IMR-90 (cell line): ENCODE measurements at regions not wholly inside any gene's neighbourhood (a gene's known extent, or its start where the extent isn't known, plus 50 kb on each side); places are given as distances from the start of the nearest gene placed in this dataset.

Experiments
- ATAC-seq: fragments of 200-7000 bp; cut with Tn5 transposase; 2 replicates; pipeline ENCODE4 v1.9.1; 2020; ENCODE audit warnings: low read depth, mild to moderate bottlenecking, moderate library complexity
- BruUV-seq: library from RNA; stranded (reverse); fragments of 400-500 nt; replicated peaks from 2 replicates; lab custom pipeline; 2021; lab: Mats Ljungman, UMichigan
- CTCF ChIA-PET: fragments of 300-600 bp; formaldehyde crosslinking; extraction: SDS; loops from one replicate; lab custom pipeline; 2021; ENCODE audit warnings: antibody characterized with exemption; lab: Yijun Ruan, JAX
- POLR2A ChIA-PET: fragments of 300-600 bp; sonication (Branson Sonifier 250); formaldehyde crosslinking; loops from one replicate; lab custom pipeline; 2022; ENCODE audit warnings: antibody characterized with exemption; ENCODE audit not compliant: unreplicated experiment; lab: Charles Lee
- DNase-seq: peaks from one replicate; pipeline ENCODE4 v3.0.0; 2013
- H2AFZ ChIP-seq: replicated peaks from 2 replicates; pipeline ENCODE3; 2013; ENCODE audit warnings: low read length, mild to moderate bottlenecking; ENCODE audit not compliant: poor library complexity
- H2AK5ac ChIP-seq: 2 replicates; pipeline ENCODE4 v1.6.1; 2013; ENCODE audit warnings: low read depth, low read length, inconsistent platforms
- H2AK9ac ChIP-seq: replicated peaks from 2 replicates; pipeline ENCODE3; 2013; ENCODE audit warnings: mild to moderate bottlenecking, low read depth, low read length, moderate library complexity; ENCODE audit not compliant: poor library complexity
- H2BK120ac ChIP-seq: 2 replicates; pipeline ENCODE4 v1.6.1; 2013; ENCODE audit warnings: low read depth, low read length, inconsistent platforms
- H2BK15ac ChIP-seq: 3 replicates; pipeline ENCODE4 v1.6.1; 2013; ENCODE audit warnings: low read depth, low read length, inconsistent platforms
- H2BK20ac ChIP-seq: 2 replicates; pipeline ENCODE4 v1.6.1; 2013; ENCODE audit warnings: low read depth, mild to moderate bottlenecking, inconsistent platforms, low read length, moderate library complexity
- H2BK5ac ChIP-seq: 2 replicates; pipeline ENCODE4 v1.6.1; 2013; ENCODE audit warnings: mild to moderate bottlenecking, low read depth, low read length, inconsistent platforms; ENCODE audit not compliant: poor library complexity, severe bottlenecking
- H3K14ac ChIP-seq: replicated peaks from 2 replicates; pipeline ENCODE4 v1.6.1; 2013; ENCODE audit warnings: low read depth, low read length, inconsistent platforms
- H3K18ac ChIP-seq: 2 replicates; pipeline ENCODE4 v1.6.1; 2013; ENCODE audit warnings: low read depth, low read length, control low read depth
- H3K23ac ChIP-seq: 2 replicates; pipeline ENCODE4 v1.6.1; 2013; ENCODE audit warnings: low read depth, low read length, inconsistent platforms
- H3K27ac ChIP-seq: 2 replicates; pipeline ENCODE4 v1.5.1; 2013; ENCODE audit warnings: mild to moderate bottlenecking, control low read depth, low read length; ENCODE audit not compliant: insufficient read depth
- H3K27me3 ChIP-seq: 2 replicates; pipeline ENCODE4 v1.6.1; 2013; ENCODE audit warnings: low read length; ENCODE audit not compliant: control insufficient read depth, insufficient read depth
- H3K36me3 ChIP-seq: 2 replicates; pipeline ENCODE4 v1.6.1; 2013; ENCODE audit warnings: low read length, mixed read lengths; ENCODE audit not compliant: control insufficient read depth, insufficient read depth
- H3K4ac ChIP-seq: 2 replicates; pipeline ENCODE4 v1.6.1; 2013; ENCODE audit warnings: low read depth, low read length, inconsistent platforms
- H3K4me1 ChIP-seq: 2 replicates; pipeline ENCODE4 v1.6.1; 2013; ENCODE audit warnings: low read length, mixed read lengths; ENCODE audit not compliant: control insufficient read depth, insufficient read depth
- H3K4me2 ChIP-seq: 2 replicates; pipeline ENCODE4 v1.6.1; 2013; ENCODE audit warnings: low read depth, mild to moderate bottlenecking, control low read depth, low read length, moderate library complexity
- H3K4me3 ChIP-seq: 2 replicates; pipeline ENCODE4 v1.5.1; 2013; ENCODE audit warnings: low read depth, mild to moderate bottlenecking, control low read depth, low read length, moderate library complexity; ENCODE audit not compliant: insufficient read depth
- H3K56ac ChIP-seq: 2 replicates; pipeline ENCODE4 v1.6.1; 2013; ENCODE audit warnings: low read length, inconsistent platforms; ENCODE audit not compliant: insufficient read depth; ENCODE audit errors: extremely low read depth
- H3K79me1 ChIP-seq, 2 experiments: 2 replicates each; pipeline ENCODE4 v1.6.1; 2013; ENCODE audit warnings: low read length in 2 of 2, inconsistent platforms in 1 of 2, low read depth in 1 of 2
- H3K9ac ChIP-seq: 2 replicates; pipeline ENCODE4 v1.6.1; 2013; ENCODE audit warnings: low read depth, low read length, control low read depth
- H3K9me1 ChIP-seq: 2 replicates; pipeline ENCODE4 v1.6.1; 2013; ENCODE audit warnings: low read length, inconsistent platforms; ENCODE audit not compliant: insufficient read depth
- H3K9me3 ChIP-seq: 2 replicates; pipeline ENCODE4 v1.6.1; 2013; ENCODE audit warnings: low read length; ENCODE audit not compliant: control insufficient read depth, insufficient read depth
- H4K20me1 ChIP-seq: 2 replicates; pipeline ENCODE4 v1.6.1; 2013; ENCODE audit warnings: low read length, inconsistent platforms; ENCODE audit not compliant: insufficient read depth
- H4K5ac ChIP-seq: 2 replicates; pipeline ENCODE4 v1.6.1; 2013; ENCODE audit warnings: mild to moderate bottlenecking, low read depth, low read length, control low read depth
- H4K8ac ChIP-seq, 2 experiments: 2 replicates each; pipeline ENCODE4 v1.6.1; 2013; ENCODE audit warnings: low read depth in 2 of 2, low read length in 2 of 2, control low read depth in 1 of 2, inconsistent platforms in 1 of 2
- H4K91ac ChIP-seq: 2 replicates; pipeline ENCODE4 v1.6.1; 2013; ENCODE audit warnings: low read depth, low read length, inconsistent platforms; ENCODE audit not compliant: insufficient read depth
- CTCF ChIP-seq: conservative IDR thresholded peaks from 2 replicates; pipeline ENCODE4 v1.5.1; 2012; ENCODE audit warnings: mild to moderate bottlenecking, low read depth, low read length, improper control_type of control experiment
- FOS ChIP-seq: fragments of 150-350 bp; IDR thresholded peaks from 2 replicates; pipeline ENCODE4 v1.6.1; 2016; ENCODE audit warnings: low read depth, low read length
- MAFK ChIP-seq: IDR thresholded peaks from 2 replicates; pipeline ENCODE4 v1.6.1; 2012; ENCODE audit warnings: low read depth, low read length, improper control_type of control experiment
- MAZ ChIP-seq: IDR thresholded peaks from 2 replicates; pipeline ENCODE4 v1.6.1; 2012; ENCODE audit warnings: low read depth, mild to moderate bottlenecking, low read length, improper control_type of control experiment, moderate library complexity, borderline replicate concordance
- POLR2A ChIP-seq: IDR thresholded peaks from 2 replicates; pipeline ENCODE4 v1.6.1; 2012; ENCODE audit warnings: mild to moderate bottlenecking, low read depth, low read length
- RCOR1 ChIP-seq: IDR thresholded peaks from 2 replicates; pipeline ENCODE4 v1.6.1; 2012; ENCODE audit warnings: mild to moderate bottlenecking, low read length, improper control_type of control experiment; ENCODE audit not compliant: insufficient replicate concordance
- SMC3 ChIP-seq: fragments of 150-350 bp; IDR thresholded peaks from 2 replicates; pipeline ENCODE4 v1.6.1; 2016; ENCODE audit warnings: low read depth, mild to moderate bottlenecking, antibody characterized with exemption, low read length, moderate library complexity
- WGBS, 2 experiments: methylation state at CpG; one replicate each; pipeline versions ENCODE4 v1.1.5 to v1.1.7; 2013; ENCODE audit warnings: missing lambda C conversion rate in 2 of 2; ENCODE audit not compliant: insufficient read length in 1 of 2; ENCODE audit errors: extremely low coverage in 2 of 2; 5-methylcytosine and 5-hydroxymethylcytosine counted together
- dilution Hi-C: fragments of 300-500 bp; cut with HindIII; formaldehyde crosslinking; loops from one replicate; pipeline ENCODE4 v1.14.3; 2018; ENCODE audit warnings: low sequenced_read_pairs; ENCODE audit not compliant: unreplicated experiment
- in situ Hi-C: fragments of 300-500 bp; cut with MboI; formaldehyde crosslinking; loops from 3 replicates; pipeline ENCODE4 v1.14.3; 2019; ENCODE audit warnings: low sequenced_read_pairs, inconsistent platforms, mixed read lengths
- intact Hi-C: fragments of 100-400 bp; cut with micrococcal nuclease; formaldehyde crosslinking; loops from 2 replicates; pipeline ENCODE4 v1.10.0; 2022

DNA sequence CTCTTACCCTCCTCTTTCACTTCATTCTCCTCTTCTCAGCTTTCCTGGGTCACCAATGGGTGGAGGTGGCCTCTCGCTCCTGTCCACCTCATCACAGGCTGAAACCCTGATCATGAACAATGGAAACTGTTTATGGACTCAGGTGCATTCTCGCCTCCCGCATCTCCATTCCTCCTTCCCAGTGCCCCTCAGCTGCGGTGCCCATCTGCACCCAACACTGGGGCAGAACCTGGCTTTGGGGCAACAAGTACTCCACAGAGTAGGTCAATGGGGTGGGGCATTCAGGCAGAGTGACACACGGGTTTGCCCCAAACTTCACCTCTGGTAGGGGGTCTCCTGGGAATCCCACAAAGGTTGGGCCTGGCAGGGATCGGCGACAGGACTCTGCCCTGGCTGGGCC, 199.5 kb downstream of the RTP5 start:
- Histone ChIP-seq H2AK5ac (peak overlapping the region; percentile 73), H4K91ac (peak overlapping the region; percentile 68), H2BK120ac (peak overlapping the region; percentile 87), H2BK15ac (peak overlapping the region; percentile 84; the same call in 1 of the 3 replicates), H2BK20ac (peak overlapping the region; percentile 1; the same call in 1 of the 2 replicates), H2AFZ (no peak overlapping the region), H3K18ac (peak overlapping the region; percentile 64; the same call in 1 of the 2 replicates), H3K4me2 (no peak overlapping the region), H3K27ac (peak overlapping the region; percentile 17; the same call in 1 of the 2 replicates), H4K8ac (peak overlapping the region; percentile 25 to 81; a peak in 2 of 4 replicates), H3K14ac (no peak overlapping the region), H3K9me3 (no peaks in the 10 kb centered on the region), H3K9me1 (no peaks in the 10 kb centered on the region), H2AK9ac (no peak overlapping the region), H2BK5ac (no peak overlapping the region), H3K4me1 (peaks cover 10% of the 10 kb centered on the region; the same call in 1 of the 2 replicates), H3K4me3 (no peak overlapping the region), H3K9ac (no peak overlapping the region), H3K36me3 (no peaks in the 10 kb centered on the region), H3K4ac (peak overlapping the region; percentile 56; the same call in 1 of the 2 replicates), H3K79me1 (no peaks in the 10 kb centered on the region), H4K20me1 (no peaks in the 10 kb centered on the region), H4K5ac (no peak overlapping the region), H3K23ac (no peak overlapping the region), H3K56ac (no peak overlapping the region), H3K27me3 (peaks cover 7% of the 10 kb centered on the region; the same call in 1 of the 2 replicates)
- CTCF ChIA-PET: no interaction called here
- no peak for ATAC-seq
- in situ Hi-C loops: no loop called here
- 90% methylated on average over 2 of the region's 7 CpGs; no CpG with 5 or more reads in 1 of the 2 experiments for WGBS, 2 experiments
- no peak for TF ChIP-seq MAFK
- no peak for TF ChIP-seq POLR2A
- no peak for TF ChIP-seq FOS
- TF ChIP-seq MAZ: no peak
- no peak for TF ChIP-seq SMC3
- no peak for TF ChIP-seq CTCF
- TF ChIP-seq RCOR1: no peak
- POLR2A ChIA-PET: no interaction called here
- no peak for DNase-seq
- intact Hi-C loops: no loop called here
- no TSS peak for BruUV-seq
- dilution Hi-C loops: no loop called here
